ENCODE measurements at regions not wholly inside any gene's neighbourhood (a gene's known extent, or its start where the extent isn't known, plus 50 kb on each side); places are given as distances from the start of the nearest gene placed in this dataset.
A peak's percentile ranks its signal among the peaks of the same experiment; 100 is the strongest.

GRCh38 chr3:130841357-130841756 is 52.5 kb upstream of the ATP2C1 start:
- peak; percentile 67 to 90 (median 81) for DNase-seq

- no peak for DNase-seq
Measured at GRCh38 chr3:130843441-130843840, 50.4 kb upstream of the ATP2C1 start.
